ENCODE measurements at regions not wholly inside any gene's neighbourhood (a gene's known extent, or its start where the extent isn't known, plus 50 kb on each side); places are given as distances from the start of the nearest gene placed in this dataset.
"Not testable (repeated sequence)": the region's sequence is repeated elsewhere in the genome, so short reads cannot be mapped to it uniquely, and the experiment has no call there.

DNA sequence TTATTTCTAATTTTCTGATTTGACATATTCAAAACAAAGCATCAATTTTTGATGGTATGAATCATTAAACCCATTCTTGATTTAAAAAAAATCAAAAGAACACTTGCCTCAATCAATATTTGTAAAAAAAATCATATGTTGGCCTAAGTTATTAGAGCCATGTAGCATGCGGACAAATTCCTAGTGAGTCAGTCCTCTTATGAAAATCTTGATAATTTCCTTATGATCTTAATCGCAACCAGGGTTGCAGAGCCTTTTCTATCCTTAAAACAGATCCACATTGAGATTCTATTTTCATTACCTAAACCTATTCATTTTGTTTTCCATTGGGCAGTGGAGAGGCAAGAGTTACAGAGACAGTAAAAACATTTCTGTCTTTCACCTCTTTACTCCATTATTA is 203.2 kb downstream of the ARL4A start:
- no peak for DNase-seq

DNA sequence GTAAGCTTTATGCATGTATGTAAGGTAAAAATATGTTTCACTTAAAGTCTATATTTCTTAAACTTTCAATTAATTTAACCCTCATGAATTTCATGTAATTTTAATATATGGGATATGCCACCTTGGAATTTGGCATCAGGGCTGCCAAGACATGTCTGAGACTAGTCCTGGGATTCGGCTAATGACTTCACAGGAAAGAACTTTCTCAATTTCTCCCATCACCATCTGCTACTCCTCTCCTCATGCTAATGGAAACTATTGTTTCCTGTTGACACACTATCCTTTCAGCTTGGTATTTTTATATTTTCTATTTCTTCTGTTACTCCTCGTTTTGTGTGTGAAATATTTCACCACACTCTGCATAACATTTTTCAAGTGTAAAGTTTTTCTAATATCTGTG is 205.9 kb downstream of the ARL4A start:
- DNase-seq = no peak

DNA sequence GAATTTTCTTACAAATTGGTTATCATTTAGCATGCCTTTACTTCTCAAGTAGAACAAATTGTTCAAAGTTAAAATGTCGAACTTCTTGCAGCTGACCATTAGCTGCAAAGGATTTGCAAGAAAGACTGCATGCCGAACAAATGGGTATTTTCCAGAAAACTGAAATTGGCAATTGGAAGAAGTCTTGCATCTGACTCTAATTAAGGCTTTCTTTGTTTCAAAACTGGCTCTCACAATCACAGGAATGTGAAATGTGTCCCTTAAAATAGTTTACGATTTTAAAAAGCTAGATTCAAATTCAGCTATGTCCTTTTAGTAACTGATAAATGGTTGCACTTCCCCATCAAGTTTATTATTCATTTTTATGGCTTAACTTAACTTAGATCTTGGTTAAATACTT is 207.9 kb downstream of the ARL4A start:
- DNase-seq = no peak

DNA sequence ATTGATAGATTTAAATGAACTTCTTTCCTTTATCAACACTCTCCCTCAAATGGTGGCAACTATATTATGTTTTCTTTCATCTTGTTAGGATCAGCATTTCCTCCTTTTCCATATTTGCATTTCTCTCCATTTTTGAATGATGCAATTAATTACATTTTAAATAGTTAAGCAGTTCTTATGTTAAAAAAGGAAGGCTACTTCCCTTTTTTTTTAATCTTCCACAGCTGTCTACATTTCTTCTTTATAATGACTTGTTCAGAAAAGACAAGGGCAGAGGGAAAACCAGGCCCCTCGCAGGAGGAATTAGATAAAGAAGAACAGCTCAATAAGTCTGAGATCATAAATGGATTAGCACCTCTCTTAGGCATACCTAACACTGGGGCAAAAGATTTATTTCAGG is 208.9 kb downstream of the ARL4A start:
- no peak for DNase-seq

DNA sequence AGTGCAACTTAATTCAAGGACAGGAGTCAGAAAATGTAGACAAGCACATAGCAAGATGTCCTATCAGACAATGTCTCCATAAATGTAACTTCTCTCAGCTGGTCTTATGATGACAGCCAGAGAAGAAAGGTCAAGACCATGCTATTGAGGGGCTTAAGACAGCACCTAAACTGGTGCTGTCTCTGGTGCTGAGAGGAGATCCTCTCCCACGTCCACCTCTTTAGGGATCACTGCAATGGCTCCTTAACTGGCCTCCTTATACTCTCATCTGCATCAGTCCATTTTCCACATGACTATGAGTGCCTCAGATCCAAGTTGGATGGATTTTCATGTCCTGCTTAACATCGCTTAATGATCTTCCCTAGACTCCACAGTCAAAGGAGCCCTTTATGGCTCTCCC is 210.6 kb downstream of the ARL4A start:
- DNase-seq = no peak

DNA sequence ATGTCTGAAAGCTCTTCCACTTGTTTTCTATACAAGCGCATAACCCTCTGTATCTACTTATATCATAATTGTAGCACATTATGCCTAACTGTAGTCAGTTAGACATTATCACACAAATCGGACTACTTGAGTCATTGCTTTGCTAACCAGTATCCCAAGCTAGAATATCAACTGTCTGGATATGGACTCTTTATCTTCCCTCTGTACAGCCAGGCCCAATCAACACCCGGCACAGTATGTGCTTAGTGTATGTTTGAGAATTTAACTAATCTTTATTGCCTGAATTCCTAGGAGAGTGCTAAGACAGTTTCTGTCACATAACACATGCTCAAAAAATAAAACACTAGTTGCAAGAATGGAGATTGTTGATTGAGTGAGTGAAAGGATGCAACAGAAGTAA is 211.2 kb downstream of the ARL4A start:
- no peak for DNase-seq

DNA sequence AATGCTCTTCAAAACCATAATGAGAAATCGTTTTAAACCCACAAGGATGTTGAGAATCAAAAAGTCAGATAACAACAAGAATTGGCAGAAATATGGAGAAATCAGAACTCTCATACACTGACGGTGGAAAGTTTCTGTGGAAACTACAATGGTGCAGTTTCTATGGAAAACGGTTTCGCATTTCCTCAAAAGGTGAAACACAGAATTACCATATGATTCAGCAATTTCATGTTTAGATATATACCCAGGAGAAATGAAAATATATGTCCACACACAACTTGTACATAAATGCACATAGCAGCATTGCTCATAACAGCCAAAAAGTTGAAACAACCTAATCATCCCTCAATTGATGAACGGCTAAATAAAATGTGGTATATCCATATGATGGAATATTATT is 218.2 kb downstream of the ARL4A start:
- no peak for DNase-seq

DNA sequence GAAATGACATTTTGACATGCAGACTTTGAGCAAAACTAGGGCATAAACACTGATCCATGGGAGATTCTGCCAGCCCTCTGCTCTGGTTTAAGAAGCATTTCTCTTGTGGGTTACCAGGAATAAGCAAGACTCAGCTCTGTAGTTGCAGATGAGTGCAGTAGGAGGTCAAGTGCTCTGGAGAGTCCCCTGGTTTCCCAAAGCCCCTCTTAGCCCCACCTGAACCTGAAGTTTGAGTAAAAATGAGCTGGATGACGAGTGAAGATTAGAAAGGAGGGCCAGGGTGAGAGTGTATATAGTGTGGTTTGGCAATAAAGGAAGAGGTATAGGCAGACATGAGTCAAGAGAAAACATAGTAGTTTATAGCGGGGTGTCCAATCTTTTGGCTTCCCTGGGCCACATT is 220.3 kb downstream of the ARL4A start:
- DNase-seq = no peak

DNA sequence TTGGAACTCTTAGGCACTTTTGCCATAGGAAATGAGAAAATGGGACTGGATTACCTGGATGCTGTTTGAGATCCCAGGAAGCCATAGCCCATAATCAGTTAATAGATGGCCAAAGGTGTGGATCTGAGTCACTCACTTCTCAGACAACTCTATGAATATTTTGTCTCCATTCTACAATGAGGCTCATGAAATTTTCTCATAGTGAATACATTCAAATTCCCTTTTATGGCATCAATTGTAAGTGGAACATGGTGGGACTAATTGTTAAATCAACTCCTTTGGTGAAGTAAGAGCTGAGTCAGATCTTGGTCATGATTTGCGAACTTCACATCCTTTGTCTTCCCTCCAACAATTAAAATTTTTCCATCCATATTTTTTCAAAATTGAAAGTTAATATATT is 222.1 kb downstream of the ARL4A start:
- DNase-seq = no peak

DNA sequence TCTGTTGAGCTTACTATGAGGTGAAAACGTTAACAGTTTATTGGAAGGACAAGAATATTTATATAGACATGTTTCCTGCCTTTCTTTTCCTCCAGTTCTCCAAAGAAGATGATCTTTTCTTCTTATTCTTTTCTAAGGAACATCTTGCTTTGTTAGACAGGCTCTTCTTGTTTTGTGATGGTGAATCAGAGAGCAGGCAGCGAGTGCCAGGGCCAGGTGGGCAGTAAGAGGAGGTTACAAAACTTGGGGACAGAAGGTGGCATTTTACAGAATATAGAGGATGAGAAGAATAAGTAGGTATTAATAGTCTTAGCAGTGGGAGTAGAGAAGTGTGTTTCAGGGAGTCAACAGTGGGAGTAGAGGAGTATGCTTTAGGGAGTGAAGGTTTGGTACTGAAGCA is 223.6 kb downstream of the ARL4A start:
- no peak for DNase-seq

DNA sequence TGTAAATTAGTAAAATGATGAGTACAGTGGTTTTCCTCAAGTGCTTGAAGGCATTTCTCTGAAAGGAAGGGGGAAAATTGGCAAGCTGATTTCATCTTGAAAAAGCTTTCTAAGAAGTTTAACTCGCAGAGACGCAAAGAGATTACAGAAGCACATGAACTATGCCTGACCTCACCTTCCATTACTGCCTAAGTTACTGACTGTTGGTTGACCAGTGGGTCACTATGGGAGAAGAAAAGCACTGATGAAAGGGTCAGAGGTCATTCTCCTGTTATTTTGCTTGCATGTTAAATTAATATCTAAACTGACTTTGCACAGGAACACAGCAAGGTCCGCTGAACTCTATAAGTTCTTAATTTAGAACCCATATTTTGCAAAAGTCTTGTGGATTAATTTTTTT is 225.6 kb downstream of the ARL4A start:
- DNase-seq = no peak

DNA sequence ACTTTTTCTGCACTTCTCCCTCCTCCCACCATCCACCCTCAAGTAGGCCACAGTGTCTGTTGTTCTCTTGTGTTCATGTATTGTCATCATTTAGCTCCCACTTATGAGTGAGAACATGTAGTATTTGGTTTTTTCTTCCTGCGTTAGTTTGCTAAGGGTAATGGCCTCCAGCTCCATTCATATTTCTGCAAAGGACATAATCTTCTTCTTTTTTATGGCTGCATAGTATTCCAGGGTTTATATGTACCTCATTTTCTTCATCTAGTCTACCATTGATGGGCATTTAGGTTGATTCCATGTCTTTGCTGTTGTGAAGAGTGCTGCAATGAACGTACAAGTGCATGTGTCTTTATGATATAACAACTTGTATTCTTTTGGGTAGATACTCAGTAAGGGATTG is 230.4 kb downstream of the ARL4A start:
- no peak for DNase-seq

DNA sequence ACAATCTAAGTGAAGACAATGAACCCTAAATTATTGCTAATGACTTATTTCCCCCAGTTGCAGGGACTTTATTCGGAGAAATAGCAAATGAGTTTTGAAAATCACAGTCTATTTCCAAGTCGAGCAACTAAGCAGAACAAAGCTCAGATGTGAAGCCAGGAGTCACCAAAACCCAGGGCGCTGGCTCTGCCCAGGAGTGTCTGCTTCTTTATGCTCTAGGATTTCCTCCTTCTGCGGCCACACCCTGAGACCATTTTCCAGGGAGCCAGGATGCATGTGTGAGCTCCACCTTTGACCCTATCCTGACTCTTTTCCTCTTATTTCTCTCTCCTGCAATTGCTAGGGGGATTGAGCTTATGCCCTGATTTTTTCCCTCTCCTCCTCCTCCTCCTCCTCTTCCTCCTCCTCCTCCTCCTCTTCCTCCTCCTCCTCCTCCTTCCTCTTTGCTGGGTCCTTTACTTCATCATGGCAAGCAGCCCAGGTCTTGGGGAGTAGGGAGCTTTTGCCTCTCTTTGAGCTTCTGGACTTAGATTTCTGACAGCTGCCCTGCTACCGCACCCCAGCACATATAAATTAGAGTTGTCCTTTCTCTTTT is 234.4 kb downstream of the ARL4A start:
- DNase-seq = no peak

DNA sequence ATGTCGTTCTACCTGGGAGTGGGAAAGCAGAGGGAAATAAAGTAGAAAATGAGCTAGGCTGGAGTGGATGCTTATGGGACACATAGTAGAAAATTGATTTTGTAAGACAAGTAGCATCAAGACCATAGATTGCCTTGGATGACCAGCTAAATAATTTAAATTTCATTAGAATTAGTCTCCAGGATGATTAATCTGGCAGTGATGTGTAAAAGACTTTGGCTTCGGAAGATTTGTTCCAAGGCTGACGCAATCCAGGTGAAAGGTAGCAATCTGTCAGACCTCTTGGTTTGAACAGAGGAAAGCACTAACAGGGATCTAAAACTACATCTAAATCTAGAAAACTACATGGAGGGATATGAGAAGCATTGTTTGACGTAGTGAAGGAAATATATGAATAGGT is 236.5 kb downstream of the ARL4A start:
- DNase-seq = no peak

DNA sequence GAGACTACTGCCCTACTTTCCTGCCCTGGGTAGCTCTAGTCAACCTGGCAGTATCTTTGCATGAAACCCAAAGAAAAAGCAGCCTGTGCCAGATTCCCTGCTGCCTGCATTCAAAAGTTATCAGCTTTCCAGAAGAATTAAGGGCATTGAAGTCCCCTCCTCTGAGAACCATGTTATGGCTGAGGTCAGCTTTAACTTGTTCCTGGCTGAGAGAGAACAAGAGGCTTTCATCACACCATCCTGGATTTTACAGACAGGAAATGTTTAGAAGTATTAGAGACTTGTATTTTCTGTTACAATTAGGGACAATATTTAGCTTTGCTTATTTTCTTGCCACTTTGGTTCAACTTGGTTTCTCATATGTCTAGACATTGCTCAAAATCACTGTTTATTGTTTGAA is 238.8 kb downstream of the ARL4A start:
- DNase-seq = no peak

DNA sequence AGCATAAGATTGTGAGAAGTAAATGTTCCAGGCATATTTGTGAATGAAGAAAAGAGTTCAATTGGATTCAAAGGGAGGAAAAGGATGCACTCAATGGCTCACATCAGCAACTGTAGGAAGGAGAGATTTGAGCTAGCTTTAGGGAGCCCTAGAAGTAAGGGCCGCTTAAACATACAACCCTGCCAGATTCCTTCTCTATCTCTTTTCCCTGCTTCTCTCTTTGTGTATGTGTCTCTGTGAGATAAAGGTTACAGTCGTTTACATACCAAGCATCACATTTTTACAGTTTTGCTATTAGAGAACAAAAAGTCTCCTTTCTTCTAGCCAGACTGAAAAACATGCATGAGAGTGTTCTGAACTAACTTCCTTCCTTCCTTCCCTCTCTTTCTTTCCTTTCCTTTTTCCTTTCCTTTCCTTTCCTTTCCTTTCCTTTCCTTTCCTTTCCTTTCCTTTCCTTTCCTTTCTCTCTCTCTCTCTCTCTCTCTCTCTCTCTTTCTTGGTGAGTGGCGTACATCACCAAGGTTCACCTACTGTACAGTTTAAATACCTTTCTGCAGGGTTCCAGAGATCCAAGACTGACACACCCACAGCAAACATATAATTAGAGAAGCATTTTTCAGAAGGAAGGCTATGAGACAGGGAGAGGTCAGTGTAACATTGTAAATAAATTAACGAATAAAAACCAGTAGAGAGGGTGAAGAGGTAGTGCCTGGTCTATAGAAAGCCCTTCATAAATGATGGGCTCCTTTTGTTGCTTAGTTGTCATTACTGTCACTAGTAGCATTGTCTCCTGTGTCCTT is 240.4 kb downstream of the ARL4A start:
- no peak for DNase-seq

DNA sequence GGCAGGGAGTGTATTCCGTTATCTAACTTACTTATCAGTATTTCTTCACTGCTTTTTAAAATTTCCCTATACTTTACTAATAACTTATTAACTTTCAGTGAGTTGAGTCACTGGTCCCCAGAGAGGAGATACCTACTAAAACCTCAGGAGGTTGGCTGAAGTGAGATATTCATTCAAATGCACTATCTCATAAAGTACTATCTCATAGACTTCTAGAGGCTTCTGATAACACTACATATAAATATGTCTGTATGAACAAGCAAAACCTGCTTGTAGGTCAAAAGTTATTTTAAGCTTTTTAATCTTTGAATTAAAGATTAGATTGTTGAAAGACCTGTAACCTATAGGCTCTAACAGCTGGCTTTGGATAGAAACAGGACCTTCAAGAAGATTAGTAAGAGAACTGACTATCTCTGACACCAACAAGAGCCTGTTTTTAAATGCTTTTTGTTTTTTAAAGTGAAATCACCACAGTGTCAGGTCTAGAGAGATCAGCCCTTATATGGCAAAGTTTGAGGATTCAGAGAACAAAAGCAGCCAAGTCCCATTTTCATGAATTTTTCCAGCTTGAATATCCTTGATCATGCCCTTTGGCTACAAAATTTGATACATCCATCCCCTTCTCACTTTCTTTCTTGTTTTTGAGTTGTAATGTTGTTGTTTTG is 242.2 kb downstream of the ARL4A start:
- DNase-seq = no peak

DNA sequence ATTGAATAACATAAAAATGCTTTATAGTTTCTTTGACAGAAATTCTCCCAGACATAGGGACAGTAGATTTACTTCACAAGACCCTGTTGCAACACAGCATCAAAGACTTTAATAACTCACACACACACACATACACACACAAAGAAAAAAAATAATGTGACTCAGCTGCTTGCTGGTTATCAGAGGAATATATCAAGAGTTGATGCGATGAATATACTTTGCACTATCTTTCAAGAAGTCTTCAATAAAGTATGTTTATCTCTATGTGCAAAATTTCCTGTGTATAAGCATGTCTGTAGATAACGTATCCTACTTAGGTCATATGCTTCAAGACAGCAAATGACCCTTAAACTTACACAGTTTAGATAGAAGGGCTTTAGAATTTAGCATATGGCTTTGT is 243.1 kb downstream of the ARL4A start:
- no peak for DNase-seq

DNA sequence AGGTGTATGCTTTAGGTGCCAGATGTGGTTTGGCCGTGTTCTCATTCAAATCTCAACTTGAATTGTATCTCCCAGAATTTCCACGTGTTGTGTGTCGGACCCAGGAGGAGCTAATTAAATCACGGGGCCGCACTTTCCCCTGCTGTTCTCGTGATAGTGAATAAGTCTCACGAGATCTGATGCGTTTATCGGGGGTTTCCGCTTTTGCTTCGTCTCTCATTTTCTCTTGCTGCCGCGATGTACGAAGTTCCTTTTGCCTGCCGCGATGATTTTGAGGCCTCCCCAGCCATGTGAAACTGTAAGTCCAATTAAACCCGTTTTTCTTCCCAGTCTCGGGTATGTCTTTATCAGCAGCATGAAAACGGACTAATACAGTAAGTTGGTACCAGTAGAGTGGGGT is 244.0 kb downstream of the ARL4A start:
- not testable (repeated sequence) for DNase-seq

DNA sequence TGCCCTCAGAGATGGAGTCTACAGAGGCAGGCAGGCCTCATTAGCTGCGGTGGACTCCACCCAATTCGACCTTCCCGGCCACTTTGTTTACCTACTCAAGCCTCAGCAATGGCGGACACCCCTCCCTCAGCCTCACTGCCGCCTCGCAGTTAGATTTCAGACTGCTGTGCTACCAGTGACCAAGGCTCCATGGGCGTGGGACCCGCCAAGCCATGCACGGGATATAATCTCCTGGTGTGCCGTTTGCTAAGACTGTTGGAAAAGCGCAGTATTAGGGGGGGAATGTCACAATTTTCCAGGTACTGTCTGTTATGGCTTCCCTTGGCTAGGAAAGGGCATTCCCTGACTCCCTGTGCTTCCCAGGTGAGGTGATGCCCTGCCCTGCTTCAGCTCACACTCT is 252.3 kb downstream of the ARL4A start:
- no peak for DNase-seq

DNA sequence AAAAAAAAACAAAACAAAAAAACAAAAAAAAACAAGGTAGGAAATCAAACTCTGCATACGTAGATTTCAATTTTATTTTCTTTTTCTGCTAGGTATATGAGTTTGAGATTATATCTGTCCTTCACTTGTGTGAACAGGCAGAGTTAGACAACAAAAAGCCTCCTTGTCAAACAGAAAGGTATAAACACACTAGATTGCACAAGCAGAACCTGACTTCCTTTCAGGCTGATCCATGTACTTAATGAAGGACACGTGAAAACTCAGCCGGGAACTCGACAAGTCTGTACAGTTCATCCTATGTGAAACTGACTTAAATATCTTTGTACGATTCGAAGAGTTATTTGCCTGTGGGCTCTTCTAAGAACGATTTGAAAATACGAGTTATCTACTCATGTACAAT is 254.1 kb downstream of the ARL4A start:
- DNase-seq = no peak

DNA sequence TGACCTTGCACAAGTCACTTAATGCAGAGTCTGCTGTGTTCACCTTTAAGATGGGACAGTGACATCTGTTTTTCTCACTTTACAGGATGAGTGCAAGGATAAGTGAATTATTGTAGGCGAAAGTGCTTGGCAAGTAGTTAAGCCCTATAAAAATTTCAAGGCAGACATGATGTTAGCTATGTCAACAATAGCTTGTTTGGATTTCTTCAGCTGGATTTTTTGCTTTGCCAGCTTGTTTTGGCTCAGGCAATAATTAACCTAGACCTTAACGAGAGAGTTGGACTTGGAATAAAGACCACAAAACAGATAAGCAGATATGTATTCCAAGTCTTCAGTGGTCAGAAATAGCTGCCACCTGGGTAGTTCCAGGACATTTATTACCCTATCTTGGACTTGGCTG is 255.2 kb downstream of the ARL4A start:
- no peak for DNase-seq

DNA sequence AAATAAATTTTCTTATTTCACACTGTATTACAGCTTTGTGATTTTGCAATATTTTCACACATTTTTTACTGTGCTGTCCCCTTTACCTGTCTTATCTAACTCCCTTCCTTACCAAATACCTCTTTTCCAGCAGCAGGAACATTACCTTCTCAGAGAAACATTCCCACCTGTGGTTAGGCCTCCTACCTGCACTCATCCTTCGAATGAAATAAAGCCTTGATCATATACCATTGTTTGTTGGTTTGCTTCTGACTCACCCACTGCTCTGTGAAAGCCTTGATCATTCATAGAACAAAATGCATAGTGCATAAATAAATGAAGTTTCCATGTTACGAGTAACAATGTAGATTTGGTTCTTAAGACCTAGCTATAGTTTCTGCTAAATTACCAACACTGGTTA is 256.3 kb downstream of the ARL4A start:
- DNase-seq = no peak

DNA sequence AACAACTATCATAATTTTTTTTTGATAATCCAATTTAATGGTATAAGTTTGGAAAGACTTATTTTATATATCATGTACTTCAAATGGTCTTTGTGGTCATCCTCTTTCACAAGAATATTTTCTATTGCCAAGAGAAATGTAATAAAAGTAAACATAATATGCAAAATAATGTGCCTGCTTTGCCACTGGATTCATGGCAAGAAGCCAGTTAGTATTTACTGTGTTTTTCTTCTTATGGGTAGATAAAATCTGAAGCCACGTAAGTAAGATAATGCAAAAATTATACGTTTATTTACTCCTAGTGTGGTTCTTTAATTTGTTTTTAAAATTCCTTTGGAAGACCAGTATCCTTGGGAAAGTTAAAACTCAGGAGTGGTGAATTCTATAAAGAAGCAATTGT is 258.5 kb downstream of the ARL4A start:
- no peak for DNase-seq

DNA sequence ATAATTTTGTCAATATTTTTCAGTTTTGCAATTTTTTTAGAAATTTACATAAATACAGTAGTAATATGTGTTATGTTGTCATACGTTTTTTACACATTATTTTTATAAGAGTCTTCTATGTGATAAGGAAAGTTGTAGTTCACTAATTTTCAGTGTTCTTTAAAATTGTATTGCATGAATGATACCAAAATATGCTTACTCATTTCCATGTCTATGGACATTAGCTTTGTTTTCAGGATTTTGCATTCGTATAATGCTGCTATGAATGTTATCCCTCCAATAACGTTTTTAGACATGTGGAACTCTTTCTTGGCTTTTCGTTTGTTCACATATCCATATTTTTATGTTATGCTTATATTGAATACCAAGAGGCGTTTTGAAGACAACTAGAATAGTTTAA is 260.0 kb downstream of the ARL4A start:
- DNase-seq = no peak
